HCT116 (cell line): ENCODE measurements at regions not wholly inside any gene's neighbourhood (a gene's known extent, or its start where the extent isn't known, plus 50 kb on each side); places are given as distances from the start of the nearest gene placed in this dataset.

Source experiments
- ATAC-seq: fragments of 200-7000 bp; cut with Tn5 transposase; 2 replicates; pipeline ENCODE4 v1.9.1; 2020; ENCODE audit warnings: mild to moderate bottlenecking, moderate library complexity
- BruUV-seq: library from RNA; stranded (reverse); fragments of 400-500 nt; replicated peaks from 2 replicates; lab custom pipeline; 2021; lab: Mats Ljungman, UMichigan
- CTCF ChIA-PET: fragments of 300-600 bp; sonication (Branson Sonifier 250); formaldehyde crosslinking; loops from one replicate; lab custom pipeline; 2021; ENCODE audit warnings: antibody characterized with exemption; lab: Charles Lee
- POLR2A ChIA-PET: fragments of 300-600, 350-600 bp; sonication (Branson Sonifier 250); formaldehyde crosslinking; loops from one replicate; lab custom pipeline; 2021; ENCODE audit warnings: antibody characterized with exemption; lab: Charles Lee
- RAD21 ChIA-PET, 2 experiments: fragments of 300-600 bp; sonication (Branson Sonifier 250); formaldehyde crosslinking; loops; one replicate each; lab custom pipeline; 2023; ENCODE audit warnings: low total read pairs in 2 of 2; ENCODE audit not compliant: uncharacterized antibody in 2 of 2, unreplicated experiment in 2 of 2, low non-redundant PET in 1 of 2; lab: Charles Lee
- DNase-seq: peaks from one replicate; pipeline ENCODE4 v3.0.0-alpha.2; 2010; ENCODE audit warnings: low read depth, low spot score
- H2AFZ ChIP-seq: fragments of 200-600 bp; shearing (Covaris generic), sonication (generic); 2 replicates; pipeline ENCODE4 v1.6.1; 2017; ENCODE audit warnings: low read depth, mixed run types, mixed read lengths, antibody characterized with exemption, low read length; ENCODE audit not compliant: poor library complexity, severe bottlenecking
- H3K27ac ChIP-seq: 2 replicates; pipeline ENCODE4 v1.5.1; 2012; ENCODE audit warnings: low read depth, low read length
- H3K27me3 ChIP-seq: fragments of 200-600 bp; sonication (generic); 2 replicates; pipeline ENCODE4 v1.6.1; 2016; ENCODE audit warnings: mixed run types, low read length, mixed read lengths; ENCODE audit not compliant: insufficient read depth
- H3K36me3 ChIP-seq, 2 experiments: fragments of 200-500 bp in 1 of 2; fragments of 200-600 bp in 1 of 2; sonication (Bioruptor generic) in 1 of 2; sonication (generic) in 1 of 2; 2 replicates each; pipeline versions ENCODE4 v1.5.1 to v1.6.1; 2014 to 2016; ENCODE audit warnings: low read length in 2 of 2, inconsistent platforms in 1 of 2, mixed read lengths in 1 of 2, mixed run types in 1 of 2; ENCODE audit not compliant: insufficient read depth in 2 of 2, control insufficient read depth in 1 of 2
- H3K4me1 ChIP-seq, 2 experiments: fragments of 200-600 bp in 1 of 2; sonication (generic) in 1 of 2; 2 replicates each; pipeline versions ENCODE4 v1.5.1 to v1.6.1; 2012 to 2017; ENCODE audit warnings: low read length in 2 of 2, inconsistent platforms in 1 of 2, mild to moderate bottlenecking in 1 of 2, mixed read lengths in 1 of 2, mixed run types in 1 of 2, moderate library complexity in 1 of 2; ENCODE audit not compliant: insufficient read depth in 2 of 2, control insufficient read depth in 1 of 2
- H3K4me2 ChIP-seq: fragments of 200-600 bp; sonication (generic); 2 replicates; pipeline ENCODE4 v1.6.1; 2017; ENCODE audit warnings: mixed run types, low read length, mixed read lengths
- H3K4me3 ChIP-seq, 2 experiments: fragments of 200-600 bp in 1 of 2; sonication (generic) in 1 of 2; replicated peaks in 1 of 2; 2 replicates each; pipeline ENCODE4 v1.5.1; 2011 to 2016; ENCODE audit warnings: low read length in 2 of 2, control low read depth in 1 of 2, low read depth in 1 of 2, mild to moderate bottlenecking in 1 of 2, mixed read lengths in 1 of 2, mixed run types in 1 of 2
- H3K79me2 ChIP-seq: fragments of 200-600 bp; sonication (generic); 2 replicates; pipeline ENCODE4 v1.6.1; 2017; ENCODE audit warnings: mild to moderate bottlenecking, mixed run types, low read length, moderate library complexity, mixed read lengths; ENCODE audit not compliant: insufficient read depth
- H3K9ac ChIP-seq: fragments of 200-600 bp; sonication (generic); 2 replicates; pipeline ENCODE4 v1.6.1; 2016; ENCODE audit warnings: low read length, mixed read lengths
- H3K9me2 ChIP-seq: fragments of 200-600 bp; sonication (generic), shearing (Covaris generic); 2 replicates; pipeline ENCODE4 v1.6.1; 2017; ENCODE audit warnings: mixed run types, mild to moderate bottlenecking, moderate library complexity; ENCODE audit not compliant: insufficient read depth
- H3K9me3 ChIP-seq, 2 experiments: fragments of 200-500 bp in 1 of 2; fragments of 200-600 bp in 1 of 2; sonication (Bioruptor generic) in 1 of 2; sonication (generic) in 1 of 2; 2 replicates each; pipeline ENCODE4 v1.6.1; 2014 to 2017; ENCODE audit warnings: low read length in 2 of 2, mixed read lengths in 2 of 2, inconsistent platforms in 1 of 2, low read depth in 1 of 2, mild to moderate bottlenecking in 1 of 2, mixed run types in 1 of 2, moderate library complexity in 1 of 2; ENCODE audit not compliant: control insufficient read depth in 1 of 2, insufficient read depth in 1 of 2
- H4K20me1 ChIP-seq: fragments of 200-600 bp; sonication (generic), shearing (Covaris generic); 2 replicates; pipeline ENCODE4 v1.6.1; 2017; ENCODE audit warnings: mixed run types, mild to moderate bottlenecking, moderate library complexity; ENCODE audit not compliant: insufficient read depth
- CBX3 ChIP-seq: IDR thresholded peaks from 2 replicates; pipeline ENCODE4 v1.6.1; 2012; ENCODE audit warnings: low read depth
- CEBPB ChIP-seq: IDR thresholded peaks from 2 replicates; pipeline ENCODE4 v1.6.1; 2012; ENCODE audit warnings: low read depth
- EGR1 ChIP-seq: IDR thresholded peaks from 2 replicates; pipeline ENCODE4 v1.6.1; 2012; ENCODE audit warnings: low read depth
- ELF1 ChIP-seq: IDR thresholded peaks from 2 replicates; pipeline ENCODE4 v1.6.1; 2012; ENCODE audit warnings: low read depth, borderline replicate concordance
- EZH2 ChIP-seq: fragments of 200-600 bp; sonication (generic); IDR thresholded peaks from 2 replicates; pipeline ENCODE4 v1.6.1; 2017; ENCODE audit warnings: antibody characterized with exemption, mixed run types
- FOSL1 ChIP-seq: IDR thresholded peaks from 2 replicates; pipeline ENCODE4 v1.6.1; 2012; ENCODE audit warnings: low read depth
- JUND ChIP-seq: IDR thresholded peaks from 2 replicates; pipeline ENCODE4 v1.6.1; 2012
- POLR2A ChIP-seq: IDR thresholded peaks from 2 replicates; pipeline ENCODE4 v1.7.0; 2011; ENCODE audit warnings: borderline replicate concordance; ENCODE audit not compliant: insufficient read depth, insufficient read length; ENCODE audit errors: extremely low read depth
- POLR2AphosphoS5 ChIP-seq: IDR thresholded peaks from 2 replicates; pipeline ENCODE4 v1.6.1; 2011; ENCODE audit warnings: mild to moderate bottlenecking, low read depth, low read length, moderate library complexity
- RAD21 ChIP-seq: IDR thresholded peaks from 2 replicates; pipeline ENCODE4 v1.6.1; 2012; ENCODE audit warnings: low read depth, mild to moderate bottlenecking
- SIN3A ChIP-seq: IDR thresholded peaks from 2 replicates; pipeline ENCODE4 v1.6.1; 2012; ENCODE audit warnings: low read depth
- SRF ChIP-seq: IDR thresholded peaks from 2 replicates; pipeline ENCODE4 v1.6.1; 2012; ENCODE audit warnings: low read depth
- TCF7L2 ChIP-seq: IDR thresholded peaks from 2 replicates; pipeline ENCODE4 v1.7.0; 2011; ENCODE audit warnings: borderline replicate concordance, inconsistent platforms; ENCODE audit not compliant: insufficient read depth, insufficient read length; ENCODE audit errors: extremely low read depth
- ZFX ChIP-seq: fragments of 450-650 bp; IDR thresholded peaks from 2 replicates; pipeline ENCODE4 v1.6.1; 2017
- ZNF274 ChIP-seq: fragments of 200-500 bp; sonication (Bioruptor generic); IDR thresholded peaks from 2 replicates; pipeline ENCODE4 v1.6.1; 2014; ENCODE audit warnings: mild to moderate bottlenecking, low read depth, low read length, inconsistent platforms
- intact Hi-C: fragments of 100-400 bp; cut with micrococcal nuclease; formaldehyde crosslinking; loops from 2 replicates; pipeline ENCODE4 v1.10.0; 2022
- TF ChIP-seq, protein P1 (sequence below): IDR thresholded peaks from 2 replicates; pipeline ENCODE4 v1.6.1; 2011; ENCODE audit warnings: mild to moderate bottlenecking, low read length, moderate library complexity; ENCODE audit not compliant: insufficient replicate concordance; ENCODE audit errors: extremely low read depth
- TF ChIP-seq, protein P2 (sequence below): IDR thresholded peaks from 2 replicates; pipeline ENCODE4 v1.6.1; 2012

DNA sequence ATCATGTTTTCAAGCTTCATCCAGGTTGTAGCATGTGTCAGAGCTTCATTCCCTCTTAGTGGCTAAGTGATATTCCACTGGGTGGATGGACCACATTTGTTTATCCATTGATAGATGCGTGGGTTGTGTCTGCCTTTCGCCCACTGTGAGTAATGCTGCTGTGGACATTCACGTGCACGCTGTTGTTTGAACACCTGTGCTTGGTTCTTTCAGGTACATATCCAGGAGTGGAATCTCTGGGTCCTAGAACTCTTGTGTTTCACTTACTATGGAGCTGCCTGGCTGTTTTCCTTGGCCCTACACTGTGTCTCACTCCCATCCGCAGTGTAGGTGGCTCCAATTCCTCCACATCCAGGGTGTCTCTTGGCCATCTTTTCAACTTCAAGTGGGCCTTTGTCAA lies 224.2 kb downstream of the C16orf95 start:
- intact Hi-C loops, result no loop called here
- H3K9me2 ChIP-seq, result no peaks in the 10 kb centered on the region
- H2AFZ ChIP-seq, result no peak overlapping the region
- H4K20me1 ChIP-seq, result no peaks in the 10 kb centered on the region
- no peaks in the 10 kb centered on the region for H3K79me2 ChIP-seq
- TF ChIP-seq ZFX (no peak), JUND (no peak), CBX3 (no peak), ZNF274 (no peak), ELF1 (no peak), SIN3A (no peak), POLR2A (no peak), EZH2 (no peak), CEBPB (no peak), RAD21 (no peak), TCF7L2 (no peak), FOSL1 (no peak), POLR2AphosphoS5 (no peak), EGR1 (no peak), SRF (no peak)
- TF ChIP-seq, protein P1, sequence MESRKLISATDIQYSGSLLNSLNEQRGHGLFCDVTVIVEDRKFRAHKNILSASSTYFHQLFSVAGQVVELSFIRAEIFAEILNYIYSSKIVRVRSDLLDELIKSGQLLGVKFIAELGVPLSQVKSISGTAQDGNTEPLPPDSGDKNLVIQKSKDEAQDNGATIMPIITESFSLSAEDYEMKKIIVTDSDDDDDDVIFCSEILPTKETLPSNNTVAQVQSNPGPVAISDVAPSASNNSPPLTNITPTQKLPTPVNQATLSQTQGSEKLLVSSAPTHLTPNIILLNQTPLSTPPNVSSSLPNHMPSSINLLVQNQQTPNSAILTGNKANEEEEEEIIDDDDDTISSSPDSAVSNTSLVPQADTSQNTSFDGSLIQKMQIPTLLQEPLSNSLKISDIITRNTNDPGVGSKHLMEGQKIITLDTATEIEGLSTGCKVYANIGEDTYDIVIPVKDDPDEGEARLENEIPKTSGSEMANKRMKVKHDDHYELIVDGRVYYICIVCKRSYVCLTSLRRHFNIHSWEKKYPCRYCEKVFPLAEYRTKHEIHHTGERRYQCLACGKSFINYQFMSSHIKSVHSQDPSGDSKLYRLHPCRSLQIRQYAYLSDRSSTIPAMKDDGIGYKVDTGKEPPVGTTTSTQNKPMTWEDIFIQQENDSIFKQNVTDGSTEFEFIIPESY, result no peak
- TF ChIP-seq, protein P2, sequence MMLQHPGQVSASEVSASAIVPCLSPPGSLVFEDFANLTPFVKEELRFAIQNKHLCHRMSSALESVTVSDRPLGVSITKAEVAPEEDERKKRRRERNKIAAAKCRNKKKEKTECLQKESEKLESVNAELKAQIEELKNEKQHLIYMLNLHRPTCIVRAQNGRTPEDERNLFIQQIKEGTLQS, result no peak
- CTCF ChIA-PET, result no interaction called here
- ATAC-seq (no peak), DNase-seq (no peak)
- RAD21 ChIA-PET, result no interaction called here
- H3K4me2 ChIP-seq, result no peak overlapping the region
- H3K36me3 ChIP-seq, result no peaks in the 10 kb centered on the region
- no peak overlapping the region for H3K27ac ChIP-seq
- H3K4me1 ChIP-seq, result no peaks in the 10 kb centered on the region
- no TSS peak for BruUV-seq
- POLR2A ChIA-PET, result no interaction called here
- peaks cover 17% of the 10 kb centered on the region; the same call in 1 of the 2 replicates for H3K27me3 ChIP-seq
- no peaks in the 10 kb centered on the region for H3K9me3 ChIP-seq
- no peak overlapping the region for H3K4me3 ChIP-seq
- H3K9ac ChIP-seq, result no peak overlapping the region
